ENCODE measurements at regions not wholly inside any gene's neighbourhood (a gene's known extent, or its start where the extent isn't known, plus 50 kb on each side); places are given as distances from the start of the nearest gene placed in this dataset.

DNA sequence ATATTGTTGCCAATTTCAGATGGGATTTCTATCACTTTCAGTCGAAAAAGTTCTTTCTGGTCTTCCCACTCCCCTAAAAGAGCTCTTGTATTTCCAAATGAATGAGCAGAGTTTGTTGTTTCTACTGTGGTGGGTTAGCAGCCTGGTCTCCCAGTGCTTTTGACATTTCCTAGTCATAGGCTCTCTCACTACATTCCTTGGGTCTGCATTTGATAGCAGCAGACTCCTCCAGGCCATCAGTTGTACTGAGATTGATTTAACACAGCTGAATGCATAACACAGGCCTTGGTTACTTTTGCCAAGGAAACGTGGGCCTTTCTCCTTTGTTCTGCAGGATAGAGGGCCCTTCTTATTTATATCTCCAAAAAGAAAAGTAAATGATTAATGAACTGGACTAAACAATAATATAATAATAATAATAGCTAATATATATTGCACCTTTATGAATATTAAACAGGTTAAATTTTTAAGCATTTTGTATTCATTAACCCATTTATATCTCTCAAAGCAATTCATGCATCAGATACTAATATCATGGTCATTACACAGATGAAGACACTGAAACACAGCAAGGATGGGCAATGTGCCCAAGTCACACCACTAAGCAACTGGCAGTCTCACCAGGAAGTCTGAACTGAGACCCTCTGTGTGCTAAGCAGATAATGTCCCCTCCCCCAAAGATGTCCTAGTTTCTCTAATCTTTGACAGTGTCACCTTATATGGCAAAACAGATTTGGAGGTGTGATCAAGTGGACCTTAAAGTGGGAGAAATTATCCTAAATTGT is 1579.2 kb downstream of the AACS start:
- no peaks in the 10 kb centered on the region for H3K27me3 ChIP-seq (replicated peaks in 1 of 2; ENCODE audit: control insufficient read depth in 2 of 2, insufficient read depth in 2 of 2, low read length in 1 of 2)
- RAD21 ChIA-PET (ENCODE audit: unreplicated experiment), result no interaction called here
- 0% methylated on average over 2 of the region's 2 CpGs for WGBS (ENCODE audit: insufficient coverage, insufficient replicate concordance, low lambda C conversion rate, missing lambda C conversion rate)
- SMC1A ChIA-PET (ENCODE audit: uncharacterized antibody, unreplicated experiment), result no interaction called here
- in situ Hi-C loops (cut with MboI), result no loop called here
- POLR2A ChIA-PET, result no interaction called here
- no TSS peak for BruUV-seq (replicated peaks)
- no peak overlapping the region for H3K4me3 ChIP-seq
- DNase-seq (ENCODE audit: low read depth, low spot score), result no peak
- CTCF ChIA-PET, result interaction anchor here (0.6 kb wide), 1 partner anchor 27 kb away, joined by 3 read pairs; no protein-coding TSS in a partner anchor
- no peak overlapping the region for H3K27ac ChIP-seq (ENCODE audit: control insufficient read depth, insufficient read depth)
- no peak for TF ChIP-seq MYC (IDR thresholded peaks at IDR 0.05; ENCODE audit: insufficient read depth, insufficient read length, insufficient replicate concordance, low read length, severe bottlenecking)
- no peak for TF ChIP-seq YBX1 (IDR thresholded peaks at IDR 0.05)
- no peak for TF ChIP-seq TARDBP (IDR thresholded peaks at IDR 0.05; ENCODE audit: borderline replicate concordance)
- TF ChIP-seq ZNF274 (IDR thresholded peaks at IDR 0.05; ENCODE audit: insufficient read depth, insufficient read length), result no peak
- TF ChIP-seq, protein P1, sequence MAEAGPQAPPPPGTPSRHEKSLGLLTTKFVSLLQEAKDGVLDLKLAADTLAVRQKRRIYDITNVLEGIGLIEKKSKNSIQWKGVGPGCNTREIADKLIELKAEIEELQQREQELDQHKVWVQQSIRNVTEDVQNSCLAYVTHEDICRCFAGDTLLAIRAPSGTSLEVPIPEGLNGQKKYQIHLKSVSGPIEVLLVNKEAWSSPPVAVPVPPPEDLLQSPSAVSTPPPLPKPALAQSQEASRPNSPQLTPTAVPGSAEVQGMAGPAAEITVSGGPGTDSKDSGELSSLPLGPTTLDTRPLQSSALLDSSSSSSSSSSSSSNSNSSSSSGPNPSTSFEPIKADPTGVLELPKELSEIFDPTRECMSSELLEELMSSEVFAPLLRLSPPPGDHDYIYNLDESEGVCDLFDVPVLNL (IDR thresholded peaks at IDR 0.05; ENCODE audit: low read depth, low read length), result no peak
- TF ChIP-seq EZH2 (IDR thresholded peaks at IDR 0.05; ENCODE audit: borderline replicate concordance, control insufficient read depth, low read depth, low read length), result no peak
- no peak for TF ChIP-seq PML (IDR thresholded peaks at IDR 0.05; ENCODE audit: low read length)
- TF ChIP-seq, protein P2, sequence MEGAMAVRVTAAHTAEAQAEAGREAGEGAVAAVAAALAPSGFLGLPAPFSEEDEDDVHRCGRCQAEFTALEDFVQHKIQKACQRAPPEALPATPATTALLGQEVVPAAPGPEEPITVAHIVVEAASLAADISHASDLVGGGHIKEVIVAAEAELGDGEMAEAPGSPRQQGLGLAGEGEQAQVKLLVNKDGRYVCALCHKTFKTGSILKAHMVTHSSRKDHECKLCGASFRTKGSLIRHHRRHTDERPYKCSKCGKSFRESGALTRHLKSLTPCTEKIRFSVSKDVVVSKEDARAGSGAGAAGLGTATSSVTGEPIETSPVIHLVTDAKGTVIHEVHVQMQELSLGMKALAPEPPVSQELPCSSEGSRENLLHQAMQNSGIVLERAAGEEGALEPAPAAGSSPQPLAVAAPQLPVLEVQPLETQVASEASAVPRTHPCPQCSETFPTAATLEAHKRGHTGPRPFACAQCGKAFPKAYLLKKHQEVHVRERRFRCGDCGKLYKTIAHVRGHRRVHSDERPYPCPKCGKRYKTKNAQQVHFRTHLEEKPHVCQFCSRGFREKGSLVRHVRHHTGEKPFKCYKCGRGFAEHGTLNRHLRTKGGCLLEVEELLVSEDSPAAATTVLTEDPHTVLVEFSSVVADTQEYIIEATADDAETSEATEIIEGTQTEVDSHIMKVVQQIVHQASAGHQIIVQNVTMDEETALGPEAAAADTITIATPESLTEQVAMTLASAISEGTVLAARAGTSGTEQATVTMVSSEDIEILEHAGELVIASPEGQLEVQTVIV (IDR thresholded peaks at IDR 0.05; ENCODE audit: borderline replicate concordance, partially characterized antibody), result no peak
- no peak for TF ChIP-seq HCFC1 (IDR thresholded peaks at IDR 0.05; ENCODE audit: low read length)
- no peaks in the 10 kb centered on the region for H3K79me2 ChIP-seq (ENCODE audit: control insufficient read depth, insufficient read depth, low read length)
- no peak overlapping the region for H3K9ac ChIP-seq (ENCODE audit: control insufficient read depth, insufficient read depth, low read length)
- no peaks in the 10 kb centered on the region; the same call in 2 of the 3 replicates for H3K9me3 ChIP-seq (replicated peaks; ENCODE audit: control insufficient read depth, insufficient read depth, low read length)
- no peak overlapping the region for H3K4me2 ChIP-seq (ENCODE audit: control insufficient read depth, insufficient read depth)
- intact Hi-C loops (cut with micrococcal nuclease; ENCODE audit: unreplicated experiment), result no loop called here
- no peak overlapping the region for H2AFZ ChIP-seq (ENCODE audit: control insufficient read depth, low read depth, low read length)
- FAIRE-seq, result no peak
- no peaks in the 10 kb centered on the region for H3K4me1 ChIP-seq (ENCODE audit: control insufficient read depth, insufficient read depth, low read length)
- ATAC-seq, result no peak
- H3K36me3 ChIP-seq (ENCODE audit: control insufficient read depth in 2 of 2, insufficient read depth in 2 of 2, low read length in 1 of 2), result no peaks in the 10 kb centered on the region
- H4K20me1 ChIP-seq (ENCODE audit: control insufficient read depth, insufficient read depth), result no peaks in the 10 kb centered on the region
